Suprapubic skin (tissue), 4 donors: ENCODE measurements at regions not wholly inside any gene's neighbourhood (a gene's known extent, or its start where the extent isn't known, plus 50 kb on each side); places are given as distances from the start of the nearest gene placed in this dataset.

Source experiments
- CTCF ChIP-seq, 2 donors: fragments of 200-600 bp in 1 of 2; fragments of 450-650 bp in 1 of 2; sonication (generic) in 1 of 2; IDR thresholded peaks; one replicate each; pipeline ENCODE4 v1.5.1; 2016 to 2019; ENCODE audit warnings: antibody characterized with exemption in 2 of 2, mild to moderate bottlenecking in 1 of 2, moderate library complexity in 1 of 2
- POLR2A ChIP-seq, 2 donors: fragments of 450-650 bp; IDR thresholded peaks; one replicate each; pipeline ENCODE4 v1.6.1; 2017; ENCODE audit warnings: antibody characterized with exemption in 2 of 2, mild to moderate bottlenecking in 2 of 2, moderate library complexity in 2 of 2
- POLR2AphosphoS5 ChIP-seq, 3 donors: sonication (generic); formaldehyde crosslinking; IDR thresholded peaks; one replicate each; pipeline ENCODE4 v1.6.1; 2017; ENCODE audit warnings: antibody characterized with exemption in 3 of 3

GRCh38 chr6:8637896-8638597, 202.7 kb upstream of the SLC35B3 start:
- TF ChIP-seq CTCF (IDR thresholded peaks at IDR 0.05) = no peak
- no peak for TF ChIP-seq POLR2AphosphoS5 (IDR thresholded peaks at IDR 0.05)
- TF ChIP-seq POLR2A (IDR thresholded peaks at IDR 0.05) = no peak
